GM21390 (cell line): ENCODE measurements at regions not wholly inside any gene's neighbourhood (a gene's known extent, or its start where the extent isn't known, plus 50 kb on each side); places are given as distances from the start of the nearest gene placed in this dataset.

Experiments used
- ATAC-seq: cut with Tn5 transposase; IDR thresholded peaks from one replicate; pipeline ENCODE4 v1.9.1; 2021; ENCODE audit not compliant: unreplicated experiment

DNA sequence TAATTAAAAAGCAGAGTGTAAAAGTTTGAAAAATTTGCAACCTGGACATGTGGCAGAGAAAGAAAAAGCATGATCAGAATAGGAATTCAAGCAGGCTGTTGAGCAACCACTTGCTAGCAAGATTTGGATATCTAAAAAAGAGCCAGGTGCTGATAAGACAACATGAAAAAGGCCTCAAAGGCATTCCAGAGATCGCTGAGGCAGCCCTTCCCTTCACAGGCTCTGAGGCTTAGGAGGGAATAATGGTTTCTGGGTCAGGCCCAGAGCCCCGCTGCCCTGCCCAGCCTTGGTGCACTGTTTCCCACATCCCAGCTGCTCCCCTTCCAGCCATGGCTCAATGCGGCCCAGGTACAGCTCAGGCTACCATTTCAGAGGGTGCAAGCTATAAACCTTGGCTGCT is 64.1 kb upstream of the EEPD1 start:
- ATAC-seq, result no peak

DNA sequence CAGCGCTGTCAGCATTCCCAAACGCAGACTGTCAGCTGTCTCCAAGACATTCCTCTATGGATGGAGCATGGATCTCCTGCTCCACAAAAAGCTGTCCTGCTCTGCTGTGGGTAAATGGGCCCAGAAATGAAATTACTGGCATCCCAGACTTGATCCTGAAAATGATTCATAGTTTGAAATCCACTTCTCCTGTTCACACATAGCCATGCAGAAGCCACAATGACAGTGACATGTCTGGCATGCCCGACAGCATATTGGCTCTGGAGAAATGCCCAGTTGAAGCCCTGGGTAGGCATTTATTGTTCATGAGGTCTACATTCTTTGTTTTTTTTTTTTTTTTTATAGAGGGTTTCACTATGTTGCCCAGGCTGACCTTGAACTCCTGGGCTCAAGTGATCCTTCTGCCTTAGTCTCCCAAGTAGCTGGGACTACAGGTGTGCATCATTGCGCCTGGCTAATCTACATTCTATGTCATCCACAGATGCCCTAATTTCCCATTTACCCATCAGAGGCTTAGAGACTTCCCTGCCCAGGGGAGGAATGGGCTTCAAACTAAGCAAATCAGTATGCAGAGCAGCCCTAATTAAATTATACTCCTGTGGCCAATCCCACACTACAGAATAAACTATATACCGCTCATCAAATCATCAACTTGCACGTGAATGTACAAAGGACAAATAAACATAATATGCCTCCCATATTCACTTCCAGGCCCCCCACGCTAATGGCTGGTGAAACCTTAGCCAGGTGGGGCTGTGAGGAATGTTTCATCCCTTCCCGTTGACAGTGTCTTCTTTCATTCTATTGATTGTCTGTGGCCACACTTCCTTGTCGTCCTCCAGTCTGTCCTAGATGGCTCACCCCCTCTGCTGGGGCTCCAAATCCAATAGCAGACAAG is 61.8 kb upstream of the EEPD1 start:
- ATAC-seq, result no peak

DNA sequence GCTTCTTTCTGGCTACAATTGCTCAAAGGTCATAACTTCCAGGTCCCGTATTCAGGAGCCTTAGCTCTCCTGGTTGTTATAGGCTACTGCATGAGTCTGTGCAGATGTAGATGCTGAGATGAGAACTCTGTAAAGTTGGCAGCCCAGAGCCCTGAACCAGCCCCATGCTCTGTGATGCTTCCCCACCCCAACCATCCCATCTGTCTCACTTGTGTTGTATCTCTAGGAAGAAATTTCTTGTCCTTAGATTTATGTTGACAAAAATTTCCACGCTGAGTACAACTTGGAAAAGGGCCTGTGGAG is 61.2 kb upstream of the EEPD1 start:
- no peak for ATAC-seq

DNA sequence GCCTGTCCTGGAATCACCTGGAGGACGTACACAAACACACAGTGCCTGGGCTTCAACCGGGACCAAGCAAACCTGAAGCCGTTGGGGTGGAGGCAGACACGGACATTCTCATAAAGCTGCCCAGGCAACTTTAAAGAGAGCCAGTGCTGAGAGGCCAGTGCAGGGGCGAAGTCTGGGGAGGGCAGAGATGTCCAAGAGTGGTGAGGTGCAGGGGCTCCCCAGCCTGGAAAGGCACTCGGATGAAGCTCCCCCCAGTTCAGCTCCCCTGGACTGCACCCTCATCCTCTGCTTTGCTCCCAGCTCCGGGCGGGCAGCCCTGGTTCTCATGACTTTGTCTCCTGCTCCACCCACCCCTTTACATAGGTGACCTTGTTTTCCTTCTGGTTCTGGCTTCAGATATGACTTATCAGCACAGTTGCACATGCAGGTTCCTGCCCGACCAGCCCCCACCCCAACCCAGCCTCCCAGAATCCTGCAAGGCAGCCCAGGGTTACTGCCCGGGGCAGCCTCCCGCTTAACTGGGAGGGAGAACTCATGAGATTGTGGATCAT is 60.8 kb upstream of the EEPD1 start:
- ATAC-seq, result no peak

DNA sequence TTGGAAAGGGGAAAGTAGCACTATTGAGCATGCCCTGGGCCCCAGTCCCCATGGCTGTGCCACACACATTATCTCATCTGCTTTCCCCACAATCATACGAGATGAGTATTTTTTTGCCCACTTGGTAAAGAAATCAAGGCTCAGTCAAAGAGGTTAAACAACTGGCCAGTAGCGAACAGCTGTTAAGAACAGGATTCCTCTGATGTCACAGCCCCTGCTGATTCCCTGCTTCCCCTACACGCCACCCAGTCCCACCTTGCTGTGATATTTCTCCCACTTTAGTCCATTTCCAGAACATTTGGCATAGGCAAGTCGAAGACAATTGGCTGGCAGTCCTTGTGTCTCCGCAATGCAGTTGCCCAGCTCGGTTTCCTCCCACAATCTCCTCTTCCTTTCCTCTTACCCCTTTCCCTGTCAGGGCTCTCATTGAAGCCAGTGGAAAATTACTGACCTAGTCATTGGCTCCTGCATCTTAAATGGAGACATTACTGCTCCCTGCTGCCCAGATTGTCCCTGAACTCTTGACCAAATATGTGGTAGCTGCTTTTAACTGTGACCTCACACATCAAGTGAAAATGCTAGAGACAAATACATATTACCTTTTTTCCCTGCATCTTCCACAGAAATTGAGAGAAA is 56.5 kb upstream of the EEPD1 start:
- ATAC-seq, result no peak

DNA sequence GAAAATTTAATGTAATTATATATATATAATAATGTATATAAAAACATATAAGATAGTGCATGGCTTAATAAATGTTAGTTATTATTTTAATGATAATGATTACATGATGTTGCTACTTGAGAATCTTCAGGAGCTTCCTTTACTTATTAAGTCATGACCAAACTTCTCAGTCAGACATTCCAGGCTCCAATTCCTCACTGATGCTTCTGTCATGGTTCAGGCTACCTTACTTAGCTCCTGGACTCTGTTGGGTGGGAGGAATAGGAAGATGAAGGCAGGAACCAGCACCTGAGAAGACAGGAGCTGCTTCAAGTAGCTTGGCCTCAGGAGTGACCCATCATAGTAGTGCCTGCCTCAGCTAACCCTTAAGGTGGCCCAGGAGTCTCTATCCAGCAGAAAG is 55.0 kb upstream of the EEPD1 start:
- no peak for ATAC-seq

DNA sequence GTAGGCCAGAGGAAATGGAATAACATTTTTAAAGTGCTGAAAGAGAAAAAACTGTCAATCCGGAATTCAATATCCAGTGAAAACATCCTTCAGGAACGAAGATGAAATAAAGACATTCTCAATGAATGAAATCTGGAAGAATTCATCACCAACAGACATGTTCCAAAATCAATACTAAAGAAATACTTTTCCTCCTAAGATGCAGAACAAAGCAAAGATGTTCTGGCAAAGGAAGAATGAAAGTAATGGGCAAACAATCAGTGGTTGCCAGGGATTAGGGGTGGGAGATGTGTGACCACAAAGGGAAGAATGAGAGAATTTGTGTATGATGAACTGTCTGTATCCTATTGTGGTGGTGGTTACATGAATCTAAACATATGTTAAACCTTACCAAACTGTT is 52.8 kb upstream of the EEPD1 start:
- ATAC-seq, result no peak

DNA sequence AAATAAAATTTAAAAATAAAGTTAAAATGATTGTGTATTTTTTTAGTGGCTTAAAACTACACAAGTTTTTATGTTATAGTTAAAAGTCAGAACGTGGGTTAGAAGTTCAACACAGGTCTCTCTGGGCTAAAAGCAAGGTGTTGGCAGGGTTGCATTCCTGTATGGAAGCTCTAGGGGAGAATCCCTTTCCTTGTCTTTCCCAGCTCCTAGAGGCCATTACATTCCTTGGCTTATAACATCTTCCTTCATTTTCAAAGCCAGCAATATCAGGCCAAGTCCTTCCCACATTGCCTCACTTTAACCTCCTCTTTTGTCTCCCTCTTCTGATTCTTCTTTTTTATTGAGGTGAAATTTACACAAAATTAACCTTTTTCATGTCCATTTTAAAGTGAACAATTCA is 52.4 kb upstream of the EEPD1 start:
- ATAC-seq, result no peak
